ENCODE measurements at regions not wholly inside any gene's neighbourhood (a gene's known extent, or its start where the extent isn't known, plus 50 kb on each side); places are given as distances from the start of the nearest gene placed in this dataset.

DNA sequence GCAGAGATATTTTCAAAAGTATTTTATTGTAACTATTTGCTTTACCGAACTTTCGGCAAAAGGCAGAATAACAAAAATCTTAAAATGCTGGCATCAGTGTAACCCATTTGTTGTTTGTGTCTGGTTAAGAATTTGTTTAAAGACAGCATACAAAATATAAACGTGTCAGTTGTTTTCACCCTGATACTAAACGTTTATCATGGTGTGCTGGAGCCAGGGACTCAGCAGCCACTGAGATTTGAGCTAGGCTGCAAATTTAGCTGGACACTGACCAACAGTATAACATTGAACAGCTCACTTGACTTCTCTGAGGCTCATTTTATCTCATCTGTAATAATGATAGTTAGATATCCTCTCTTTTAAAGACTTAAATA is 183.7 kb downstream of the TMTC3 start:
- peak; percentile 67 for DNase-seq
- H3K36me3 ChIP-seq: no peaks in the 10 kb centered on the region
- peaks cover 0 to 42% (median 25%) of the 10 kb centered on the region in 4 donors for H3K4me1 ChIP-seq
- H3K27ac ChIP-seq: peak overlapping the region; percentile 48 to 78 (median 65)
- H3K9me3 ChIP-seq: no peaks in the 10 kb centered on the region
- 70 to 72% methylated on average over 4 of the region's 4 CpGs for WGBS, 2 donors
- no peak overlapping the region for H3K4me3 ChIP-seq
- TF ChIP-seq CTCF (IDR thresholded peaks at IDR 0.05) (no peak), EP300 (IDR thresholded peaks at IDR 0.05) (no peak), POLR2A (IDR thresholded peaks at IDR 0.05) (no peak), POLR2AphosphoS5 (IDR thresholded peaks at IDR 0.05) (no peak)
- intact Hi-C loops (cut with DNase I): loop anchor here (5.0 kb wide), 2 partner anchors 184 to 246 kb away; partner anchors contain the start of genes CEP290 and TMTC3
- no peaks in the 10 kb centered on the region for H3K27me3 ChIP-seq

DNA sequence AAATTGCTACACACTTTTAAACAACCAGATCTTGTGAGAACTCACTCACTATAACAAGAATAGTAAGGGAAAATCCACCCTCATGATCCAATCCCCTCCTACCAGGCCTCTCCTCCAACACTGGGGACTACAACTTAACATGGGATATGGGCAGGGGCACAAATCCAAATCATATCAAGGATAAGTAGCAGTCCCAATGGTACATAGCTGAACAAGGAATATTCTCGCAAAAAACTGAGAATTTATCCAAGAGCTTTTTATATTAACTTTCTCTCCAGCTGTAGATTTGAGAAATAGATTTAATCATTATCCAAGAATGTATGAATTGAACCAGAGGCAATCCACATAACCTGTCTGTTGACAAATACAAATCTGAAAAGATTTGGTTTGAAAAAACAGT is 185.2 kb downstream of the TMTC3 start:
- Histone ChIP-seq H3K9me3 (no peaks in the 10 kb centered on the region), H3K27ac (no peak overlapping the region), H3K27me3 (no peaks in the 10 kb centered on the region), H3K4me1 (peaks cover 0 to 42% (median 25%) of the 10 kb centered on the region in 4 donors), H3K36me3 (no peaks in the 10 kb centered on the region), H3K4me3 (no peak overlapping the region)
- 93 to 99% methylated on average over 1 of the region's 1 CpG for WGBS, 2 donors
- intact Hi-C loops (cut with DNase I): loop anchor here (5.0 kb wide), 2 partner anchors 185 to 245 kb away; partner anchors contain the start of genes CEP290 and TMTC3
- TF ChIP-seq EP300 (IDR thresholded peaks at IDR 0.05): no peak
- no peak for TF ChIP-seq POLR2AphosphoS5 (IDR thresholded peaks at IDR 0.05)
- no peak for TF ChIP-seq POLR2A (IDR thresholded peaks at IDR 0.05)
- TF ChIP-seq CTCF (IDR thresholded peaks at IDR 0.05): no peak
- DNase-seq: no peak

GRCh38 chr12:88328090-88328489 is 186.0 kb downstream of the TMTC3 start:
- no peak for TF ChIP-seq POLR2AphosphoS5 (IDR thresholded peaks at IDR 0.05)
- no peak for TF ChIP-seq EP300 (IDR thresholded peaks at IDR 0.05)
- no peak for TF ChIP-seq POLR2A (IDR thresholded peaks at IDR 0.05)
- no peak for TF ChIP-seq CTCF (IDR thresholded peaks at IDR 0.05)
- Histone ChIP-seq H3K4me1 (peaks cover 0 to 49% (median 25%) of the 10 kb centered on the region in 4 donors), H3K27me3 (no peaks in the 10 kb centered on the region), H3K4me3 (no peak overlapping the region), H3K9me3 (no peaks in the 10 kb centered on the region), H3K27ac (no peak overlapping the region), H3K36me3 (no peaks in the 10 kb centered on the region)
- 62 to 79% methylated on average over 3 of the region's 3 CpGs for WGBS, 2 donors
- DNase-seq: no peak
- intact Hi-C loops (cut with DNase I): loop anchor here (5.0 kb wide), 2 partner anchors 186 to 244 kb away; partner anchors contain the start of genes CEP290 and TMTC3

GRCh38 chr12:88329833-88330232 is 187.7 kb downstream of the TMTC3 start:
- DNase-seq: no peak
- intact Hi-C loops (cut with DNase I): loop anchor here (5.0 kb wide), 2 partner anchors 188 to 242 kb away; partner anchors contain the start of genes CEP290 and TMTC3
- Histone ChIP-seq H3K27ac (no peak overlapping the region), H3K27me3 (no peaks in the 10 kb centered on the region), H3K4me1 (peaks cover 0 to 54% (median 22%) of the 10 kb centered on the region in 4 donors), H3K36me3 (no peaks in the 10 kb centered on the region), H3K9me3 (no peaks in the 10 kb centered on the region), H3K4me3 (no peak overlapping the region)
- TF ChIP-seq CTCF (IDR thresholded peaks at IDR 0.05) (no peak), EP300 (IDR thresholded peaks at IDR 0.05) (no peak), POLR2A (IDR thresholded peaks at IDR 0.05) (no peak), POLR2AphosphoS5 (IDR thresholded peaks at IDR 0.05) (no peak)

GRCh38 chr12:88334271-88334670 is 192.2 kb downstream of the TMTC3 start:
- H3K27ac ChIP-seq: peak overlapping the region in 2 of 4 donors; percentile 51 to 63
- H3K36me3 ChIP-seq: no peaks in the 10 kb centered on the region
- intact Hi-C loops (cut with DNase I): no loop called here
- no peaks in the 10 kb centered on the region for H3K9me3 ChIP-seq
- no peaks in the 10 kb centered on the region for H3K27me3 ChIP-seq
- peak; percentile 71 for DNase-seq
- 26 to 71% methylated on average over 3 of the region's 3 CpGs for WGBS, 2 donors
- H3K4me1 ChIP-seq: peaks cover 0 to 24% (median 7%) of the 10 kb centered on the region in 4 donors
- TF ChIP-seq POLR2AphosphoS5 (IDR thresholded peaks at IDR 0.05) (peak in 3 of 4 donors; percentile 22 to 37 (median 31)), EP300 (IDR thresholded peaks at IDR 0.05) (no peak), POLR2A (IDR thresholded peaks at IDR 0.05) (no peak), CTCF (IDR thresholded peaks at IDR 0.05) (no peak)
- no peak overlapping the region for H3K4me3 ChIP-seq
